GM13976 (cell line): ENCODE measurements at regions not wholly inside any gene's neighbourhood (a gene's known extent, or its start where the extent isn't known, plus 50 kb on each side); places are given as distances from the start of the nearest gene placed in this dataset.

ENCODE experiments used
- DNase-seq: peaks from one replicate; pipeline ENCODE4 v3.0.0; 2012; ENCODE audit warnings: low spot score
- in situ Hi-C: fragments of 300-500 bp; cut with MboI; formaldehyde crosslinking; loops from one replicate; pipeline ENCODE4 v1.12.0; 2022; ENCODE audit warnings: low sequenced_read_pairs, mixed read lengths, inconsistent platforms; ENCODE audit not compliant: unreplicated experiment
- TF ChIP-seq, protein P1 (sequence below): IDR thresholded peaks from 2 replicates; pipeline ENCODE4 v1.5.1; 2012; ENCODE audit warnings: borderline replicate concordance, mild to moderate bottlenecking; ENCODE audit not compliant: insufficient read depth; ENCODE audit errors: extremely low read depth, missing control alignments, control extremely low read depth

DNA sequence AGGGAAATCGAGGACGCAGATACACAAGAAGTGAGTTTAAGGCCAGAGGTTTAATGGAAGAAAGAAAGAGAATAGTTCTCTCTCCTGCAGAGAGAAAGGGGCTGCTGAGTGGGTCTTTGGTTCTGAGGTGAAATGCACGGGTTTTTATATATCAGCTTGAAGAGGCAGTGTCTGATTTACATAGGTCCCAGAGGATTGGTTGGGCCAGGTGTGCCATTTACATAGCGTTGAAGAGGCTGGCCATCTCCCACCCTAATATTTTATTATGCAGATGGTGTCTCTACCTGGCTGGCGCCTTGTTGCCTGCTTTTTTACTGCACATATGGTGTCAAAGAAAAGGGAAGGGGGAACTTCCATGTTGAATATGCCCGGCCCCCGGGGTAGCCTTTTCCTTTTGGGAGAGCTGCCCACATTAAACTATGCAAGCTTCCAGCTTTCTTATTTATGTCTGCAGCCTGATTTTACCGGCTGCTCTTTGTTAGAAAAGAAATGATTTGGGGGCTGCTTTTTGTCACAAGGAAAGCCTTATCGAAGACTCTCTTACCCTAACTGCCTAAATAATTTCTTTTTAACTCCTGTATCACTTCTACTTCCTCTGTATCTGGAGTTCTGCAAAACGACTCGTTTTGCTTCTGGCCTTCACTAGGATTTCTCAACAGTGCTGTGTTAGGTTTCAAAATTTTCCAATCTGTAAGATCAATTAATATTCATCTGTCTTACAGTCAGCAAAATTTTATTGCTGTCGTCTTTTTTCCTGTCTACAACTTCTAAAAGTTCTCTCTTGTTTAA lies 268.5 kb downstream of the B3GLCT start:
- DNase-seq, result no peak
- in situ Hi-C loops, result no loop called here
- TF ChIP-seq, protein P1, sequence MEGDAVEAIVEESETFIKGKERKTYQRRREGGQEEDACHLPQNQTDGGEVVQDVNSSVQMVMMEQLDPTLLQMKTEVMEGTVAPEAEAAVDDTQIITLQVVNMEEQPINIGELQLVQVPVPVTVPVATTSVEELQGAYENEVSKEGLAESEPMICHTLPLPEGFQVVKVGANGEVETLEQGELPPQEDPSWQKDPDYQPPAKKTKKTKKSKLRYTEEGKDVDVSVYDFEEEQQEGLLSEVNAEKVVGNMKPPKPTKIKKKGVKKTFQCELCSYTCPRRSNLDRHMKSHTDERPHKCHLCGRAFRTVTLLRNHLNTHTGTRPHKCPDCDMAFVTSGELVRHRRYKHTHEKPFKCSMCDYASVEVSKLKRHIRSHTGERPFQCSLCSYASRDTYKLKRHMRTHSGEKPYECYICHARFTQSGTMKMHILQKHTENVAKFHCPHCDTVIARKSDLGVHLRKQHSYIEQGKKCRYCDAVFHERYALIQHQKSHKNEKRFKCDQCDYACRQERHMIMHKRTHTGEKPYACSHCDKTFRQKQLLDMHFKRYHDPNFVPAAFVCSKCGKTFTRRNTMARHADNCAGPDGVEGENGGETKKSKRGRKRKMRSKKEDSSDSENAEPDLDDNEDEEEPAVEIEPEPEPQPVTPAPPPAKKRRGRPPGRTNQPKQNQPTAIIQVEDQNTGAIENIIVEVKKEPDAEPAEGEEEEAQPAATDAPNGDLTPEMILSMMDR, result no peak

DNA sequence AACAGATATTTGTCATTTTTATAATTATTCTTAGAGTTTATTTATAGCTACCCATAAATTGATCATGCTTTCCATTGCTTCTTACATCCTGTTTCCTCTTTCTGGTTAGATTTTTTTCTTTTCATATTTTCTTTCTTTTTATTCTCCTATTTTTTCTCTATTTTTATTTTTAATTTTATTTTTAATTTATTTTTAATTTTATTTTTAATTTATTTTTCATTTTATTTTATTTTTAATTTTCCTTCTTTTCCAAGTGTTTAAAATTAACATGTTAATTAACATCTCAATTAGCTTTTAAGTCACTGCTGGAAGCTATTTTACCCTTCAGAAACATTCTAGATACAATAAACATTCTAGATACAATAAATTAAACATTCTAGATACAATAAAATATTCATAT lies 269.6 kb downstream of the B3GLCT start:
- in situ Hi-C loops, result no loop called here

DNA sequence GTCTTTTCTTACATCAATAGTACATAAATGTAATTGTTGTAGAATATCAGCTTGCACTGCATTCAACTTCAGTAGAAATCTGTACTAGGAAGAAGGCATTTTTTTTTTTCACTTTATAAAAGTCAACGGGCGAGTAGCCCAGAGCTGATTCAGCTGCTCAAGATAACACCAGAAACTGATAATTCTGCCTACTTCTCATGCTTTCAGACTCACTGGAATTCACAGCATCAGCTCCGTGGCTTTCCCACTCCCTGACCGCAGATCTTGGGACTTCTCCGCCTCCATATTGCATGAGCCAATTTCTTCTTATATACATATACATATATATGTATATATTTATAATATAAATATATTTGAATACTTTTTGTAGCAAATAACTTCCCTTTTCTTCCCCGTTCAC lies 263.1 kb upstream of the RXFP2 start:
- TF ChIP-seq, protein P1, result no peak
- DNase-seq, result no peak
- in situ Hi-C loops, result no loop called here

More for the DNA sequence above, 269.6 kb downstream of the B3GLCT start:
- DNase-seq, result no peak
- TF ChIP-seq, protein P1, result no peak

DNA sequence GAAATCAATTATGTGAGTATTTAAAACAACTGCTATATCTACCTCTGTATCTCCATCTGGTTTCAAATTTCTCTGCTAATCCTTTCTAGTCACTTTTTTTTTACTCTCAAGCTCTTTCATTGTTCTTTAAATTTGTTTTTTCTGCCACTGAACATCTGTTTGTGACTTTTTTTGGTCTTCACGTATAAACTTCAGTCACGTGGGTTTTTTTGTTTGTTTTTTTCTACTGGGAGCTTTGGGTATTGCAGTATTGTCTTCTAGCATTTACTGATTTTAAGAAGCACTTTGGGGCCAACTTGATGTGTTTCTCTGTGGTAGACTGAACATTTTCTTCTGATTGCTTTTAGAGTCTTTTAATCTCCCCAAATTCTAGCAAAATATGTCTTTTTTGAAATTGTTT lies 262.6 kb upstream of the RXFP2 start:
- no peak for DNase-seq
- in situ Hi-C loops, result no loop called here
- TF ChIP-seq, protein P1, result no peak

DNA sequence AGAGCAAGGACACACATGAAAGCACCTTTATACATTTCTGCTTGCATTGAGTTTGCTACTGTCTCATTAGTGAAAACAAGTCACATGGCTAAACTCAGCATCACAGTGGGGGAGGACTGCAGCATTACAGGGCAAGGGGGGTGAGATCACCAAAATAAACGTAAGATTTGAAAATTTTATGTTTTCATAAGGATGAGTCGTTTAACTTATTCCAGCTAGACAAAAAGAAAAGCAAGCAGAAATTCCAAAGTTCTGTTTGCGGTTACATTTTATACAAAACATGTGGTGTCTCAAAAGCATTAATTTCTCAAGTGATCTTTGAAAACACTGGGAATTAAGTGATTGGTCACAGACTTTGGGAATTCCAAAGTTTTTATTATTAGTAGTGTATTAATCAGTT lies 261.4 kb upstream of the RXFP2 start:
- in situ Hi-C loops, result no loop called here
- TF ChIP-seq, protein P1, result no peak
- DNase-seq, result no peak

DNA sequence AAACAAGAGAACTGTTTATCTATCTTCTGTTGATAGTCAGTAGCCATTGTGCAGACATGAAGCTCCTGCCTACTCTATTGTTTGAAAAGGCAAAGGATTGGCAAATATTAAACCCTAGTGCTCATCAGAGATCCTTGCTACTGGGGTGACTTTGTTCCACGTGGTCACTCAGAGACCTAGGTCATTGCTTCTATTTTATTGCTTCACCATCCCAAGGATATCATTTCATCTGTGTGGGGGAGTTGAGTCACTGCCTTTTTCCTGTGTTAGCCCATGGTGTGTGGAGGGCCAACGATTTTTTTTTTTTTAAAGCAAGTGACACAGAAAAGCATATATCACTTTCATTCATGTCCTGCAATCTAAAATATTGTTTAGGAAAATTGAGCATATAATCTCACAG lies 254.1 kb upstream of the RXFP2 start:
- no peak for DNase-seq
- TF ChIP-seq, protein P1, result no peak
- in situ Hi-C loops, result no loop called here
